NB4 (cell line): ENCODE measurements at regions not wholly inside any gene's neighbourhood (a gene's known extent, or its start where the extent isn't known, plus 50 kb on each side); places are given as distances from the start of the nearest gene placed in this dataset.

ENCODE experiments used
- DNase-seq: peaks from one replicate; pipeline ENCODE4 v3.0.0; 2010; ENCODE audit warnings: low read depth
- H3K4me3 ChIP-seq: one replicate; pipeline ENCODE4 v1.5.1; 2011; ENCODE audit warnings: mild to moderate bottlenecking, low read depth, low read length, moderate library complexity
- MYC ChIP-seq: IDR thresholded peaks from 2 replicates; pipeline ENCODE4 v1.6.1; 2011; ENCODE audit warnings: low read depth, low read length
- POLR2A ChIP-seq: IDR thresholded peaks from 2 replicates; pipeline ENCODE4 v1.6.1; 2011; ENCODE audit warnings: mild to moderate bottlenecking; ENCODE audit not compliant: insufficient read length; ENCODE audit errors: extremely low read depth
- TF ChIP-seq, protein P1 (sequence below): IDR thresholded peaks from one replicate; pipeline ENCODE4 v1.5.1; 2012; ENCODE audit warnings: low read depth, low read length
- TF ChIP-seq, protein P2 (sequence below): IDR thresholded peaks from 2 replicates; pipeline ENCODE4 v1.6.1; 2011; ENCODE audit warnings: low read depth, low read length

DNA sequence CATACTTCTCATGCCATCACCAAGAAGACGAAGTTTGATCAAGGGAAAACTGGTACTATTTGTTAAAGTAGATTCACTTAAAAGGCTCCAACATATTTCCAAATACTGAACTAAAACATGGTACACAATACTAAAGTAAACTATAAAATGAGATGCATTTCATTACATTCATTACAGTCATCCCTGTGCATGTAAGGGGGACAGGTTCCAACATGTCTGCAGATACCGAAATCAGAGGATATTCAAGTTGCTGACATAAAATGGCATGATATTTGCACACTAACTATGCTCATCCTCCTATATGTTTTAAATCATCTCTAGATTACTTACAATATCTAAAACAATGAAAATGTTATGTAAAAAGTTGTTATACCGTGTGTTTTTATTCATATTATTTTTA, 893.9 kb upstream of the MANEA start:
- no peak overlapping the region for H3K4me3 ChIP-seq
- no peak for DNase-seq
- TF ChIP-seq, protein P1, sequence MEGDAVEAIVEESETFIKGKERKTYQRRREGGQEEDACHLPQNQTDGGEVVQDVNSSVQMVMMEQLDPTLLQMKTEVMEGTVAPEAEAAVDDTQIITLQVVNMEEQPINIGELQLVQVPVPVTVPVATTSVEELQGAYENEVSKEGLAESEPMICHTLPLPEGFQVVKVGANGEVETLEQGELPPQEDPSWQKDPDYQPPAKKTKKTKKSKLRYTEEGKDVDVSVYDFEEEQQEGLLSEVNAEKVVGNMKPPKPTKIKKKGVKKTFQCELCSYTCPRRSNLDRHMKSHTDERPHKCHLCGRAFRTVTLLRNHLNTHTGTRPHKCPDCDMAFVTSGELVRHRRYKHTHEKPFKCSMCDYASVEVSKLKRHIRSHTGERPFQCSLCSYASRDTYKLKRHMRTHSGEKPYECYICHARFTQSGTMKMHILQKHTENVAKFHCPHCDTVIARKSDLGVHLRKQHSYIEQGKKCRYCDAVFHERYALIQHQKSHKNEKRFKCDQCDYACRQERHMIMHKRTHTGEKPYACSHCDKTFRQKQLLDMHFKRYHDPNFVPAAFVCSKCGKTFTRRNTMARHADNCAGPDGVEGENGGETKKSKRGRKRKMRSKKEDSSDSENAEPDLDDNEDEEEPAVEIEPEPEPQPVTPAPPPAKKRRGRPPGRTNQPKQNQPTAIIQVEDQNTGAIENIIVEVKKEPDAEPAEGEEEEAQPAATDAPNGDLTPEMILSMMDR = no peak
- TF ChIP-seq POLR2A (no peak), MYC (no peak)
- TF ChIP-seq, protein P2, sequence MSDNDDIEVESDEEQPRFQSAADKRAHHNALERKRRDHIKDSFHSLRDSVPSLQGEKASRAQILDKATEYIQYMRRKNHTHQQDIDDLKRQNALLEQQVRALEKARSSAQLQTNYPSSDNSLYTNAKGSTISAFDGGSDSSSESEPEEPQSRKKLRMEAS = no peak

DNA sequence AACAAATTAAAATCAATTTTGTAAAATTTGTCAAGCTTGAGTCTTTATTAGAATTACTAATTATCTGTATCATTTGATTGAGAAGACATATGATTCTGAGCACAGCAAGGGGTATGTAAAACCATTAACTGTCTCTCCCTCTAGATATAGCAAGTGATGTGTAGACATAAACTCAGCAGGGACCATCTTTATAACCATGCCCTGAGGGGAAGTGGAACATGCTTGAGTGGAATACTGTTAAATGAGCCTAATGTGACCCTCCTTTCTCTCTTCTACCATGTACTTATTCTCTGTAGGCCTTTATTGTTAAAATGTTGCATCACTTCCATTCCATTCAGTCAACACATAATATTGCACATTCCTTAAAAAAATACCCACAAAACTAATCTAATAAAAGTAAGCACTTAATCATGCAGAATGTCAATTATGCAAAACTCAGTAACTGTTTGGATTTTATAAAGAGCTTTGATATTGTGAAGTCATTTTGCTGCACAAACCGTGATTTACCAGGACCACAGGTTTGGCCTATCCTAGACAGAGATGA, 896.6 kb upstream of the MANEA start:
- TF ChIP-seq MYC (no peak), POLR2A (no peak)
- TF ChIP-seq, protein P1 = no peak
- TF ChIP-seq, protein P2 = no peak
- DNase-seq = no peak
- H3K4me3 ChIP-seq = no peak overlapping the region

DNA sequence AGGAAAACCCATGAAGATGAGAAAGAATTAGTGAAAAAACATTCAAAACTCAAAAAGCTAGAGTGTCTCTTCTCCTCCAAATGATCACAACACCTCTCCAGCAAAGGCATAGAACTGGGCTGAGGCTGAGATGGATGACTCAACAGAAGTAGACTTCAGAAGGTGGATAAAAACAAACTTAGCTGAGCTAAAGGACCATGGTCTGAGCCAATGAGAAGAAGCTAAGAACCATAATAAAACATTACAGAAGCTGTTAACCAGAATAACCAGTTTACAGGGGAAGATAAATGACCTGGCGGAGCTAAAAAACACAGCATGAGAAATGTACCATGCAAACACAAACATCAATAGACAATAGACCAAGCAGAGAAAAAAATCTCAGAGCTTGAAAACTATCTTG, 904.1 kb upstream of the MANEA start:
- TF ChIP-seq, protein P2 = no peak
- TF ChIP-seq POLR2A = no peak
- TF ChIP-seq, protein P1 = no peak
- DNase-seq = no peak
- no peak overlapping the region for H3K4me3 ChIP-seq

DNA sequence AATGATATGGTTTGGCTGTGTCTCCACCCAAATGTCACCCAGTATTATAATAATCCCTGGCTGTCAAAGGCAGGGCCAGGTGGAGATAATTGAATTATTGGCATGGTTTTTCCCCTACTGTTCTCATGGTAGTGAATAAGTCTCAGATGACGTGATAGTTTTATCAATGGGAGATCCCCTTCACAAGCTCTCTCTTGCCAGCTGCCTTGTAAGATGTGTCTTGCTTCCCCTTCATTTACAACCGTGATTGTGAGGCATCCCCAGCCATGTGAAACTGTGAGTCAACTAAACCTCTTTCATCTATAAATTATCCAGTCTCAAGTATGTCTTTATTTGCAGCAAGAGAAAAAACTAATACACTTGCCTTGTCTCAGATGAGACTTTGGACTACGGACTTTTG, 907.3 kb upstream of the MANEA start:
- TF ChIP-seq, protein P2 = no peak
- no peak for TF ChIP-seq POLR2A
- TF ChIP-seq MYC = no peak
- TF ChIP-seq, protein P1 = no peak
- H3K4me3 ChIP-seq = no peak overlapping the region
- no peak for DNase-seq

DNA sequence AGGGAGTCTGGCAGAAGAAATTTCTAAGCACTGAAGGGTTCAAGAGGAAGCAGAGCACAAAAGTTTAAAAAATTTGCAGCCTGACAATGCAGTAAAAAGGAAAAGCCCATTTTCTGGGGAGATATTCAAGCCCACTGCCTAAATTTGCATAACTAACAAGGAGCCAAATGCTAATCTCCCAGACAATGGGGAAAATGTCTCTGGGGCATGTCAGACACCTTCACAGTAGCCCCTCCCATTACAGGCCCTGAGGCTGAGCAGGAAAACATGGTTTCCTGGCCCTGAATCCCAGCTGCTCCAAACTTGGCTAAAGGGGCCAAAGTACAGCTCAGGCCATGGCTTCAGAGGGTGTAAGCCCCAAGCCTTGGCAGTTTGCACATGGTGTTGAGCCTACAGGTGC, 908.5 kb upstream of the MANEA start:
- TF ChIP-seq, protein P1 = no peak
- no peak for TF ChIP-seq POLR2A
- no peak for TF ChIP-seq MYC
- TF ChIP-seq, protein P2 = no peak
- no peak for DNase-seq
- H3K4me3 ChIP-seq = no peak overlapping the region

DNA sequence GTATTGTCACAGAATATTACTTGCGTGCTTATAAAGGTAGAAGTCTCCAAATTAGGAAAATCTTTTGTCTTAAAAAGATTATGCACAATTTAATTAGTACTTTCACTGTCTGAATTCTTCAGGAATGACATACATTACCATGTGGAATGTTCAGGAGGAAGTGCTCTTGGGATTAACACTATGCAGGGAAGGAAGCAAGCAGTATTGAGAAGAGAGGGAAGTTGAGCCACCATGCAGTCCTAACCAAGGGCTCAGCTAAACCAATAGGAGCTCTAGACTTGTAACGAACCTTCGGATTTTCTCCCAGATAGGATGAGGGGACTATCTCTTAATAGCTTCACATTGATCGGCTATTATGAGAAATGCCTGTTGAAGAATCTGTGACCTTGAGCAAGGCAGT, 918.4 kb upstream of the MANEA start:
- DNase-seq = no peak
- TF ChIP-seq, protein P1 = no peak
- TF ChIP-seq POLR2A (no peak), MYC (no peak)
- TF ChIP-seq, protein P2 = no peak
- no peak overlapping the region for H3K4me3 ChIP-seq
